HG03097 (cell line): ENCODE measurements at regions not wholly inside any gene's neighbourhood (a gene's known extent, or its start where the extent isn't known, plus 50 kb on each side); places are given as distances from the start of the nearest gene placed in this dataset.
"Not testable (repeated sequence)": the region's sequence is repeated elsewhere in the genome, so short reads cannot be mapped to it uniquely, and the experiment has no call there.

ENCODE experiments used
- ATAC-seq: cut with Tn5 transposase; IDR thresholded peaks from one replicate; pipeline ENCODE4 v1.9.1; 2021; ENCODE audit not compliant: unreplicated experiment, low FRiP score

DNA sequence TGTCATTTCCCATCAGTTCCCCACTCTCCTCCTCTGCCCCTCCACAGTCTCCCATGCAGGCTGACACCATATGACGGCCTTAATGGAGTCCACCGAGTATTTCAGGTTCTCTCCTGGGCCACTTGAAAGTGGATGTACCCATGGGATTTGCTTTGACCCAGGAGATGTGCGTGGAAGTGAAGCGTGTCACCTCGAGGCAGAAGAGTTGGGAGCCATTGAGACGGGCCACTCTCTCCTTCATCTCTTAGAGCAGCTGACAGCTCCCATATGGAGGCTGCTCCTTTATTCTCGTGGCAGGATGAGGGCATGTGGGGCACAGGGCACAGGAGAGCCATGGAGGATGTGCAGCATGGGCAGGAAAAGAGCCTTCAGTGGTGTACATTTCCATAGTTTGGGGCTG is 144.7 kb upstream of the CRYM start:
- ATAC-seq = not testable (repeated sequence)

DNA sequence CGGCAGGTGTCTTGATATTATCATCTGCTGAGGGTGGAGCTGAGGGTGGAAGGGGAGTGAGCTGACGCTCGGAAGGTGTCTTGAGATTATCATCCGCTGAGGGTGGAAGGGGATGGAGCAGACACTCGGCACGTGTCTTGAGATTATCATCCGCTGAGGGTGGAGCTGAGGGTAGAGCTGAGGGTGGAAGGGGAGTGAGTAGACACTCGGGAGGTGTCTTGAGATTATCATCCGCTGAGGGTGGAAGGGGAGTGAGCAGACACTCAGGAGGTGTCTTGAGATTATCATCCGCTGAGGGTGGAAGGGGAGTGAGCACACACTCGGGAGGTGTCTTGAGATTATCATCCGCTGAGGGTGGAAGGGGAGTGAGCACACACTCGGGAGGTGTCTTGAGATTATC is 126.6 kb upstream of the CRYM start:
- ATAC-seq = not testable (repeated sequence)

DNA sequence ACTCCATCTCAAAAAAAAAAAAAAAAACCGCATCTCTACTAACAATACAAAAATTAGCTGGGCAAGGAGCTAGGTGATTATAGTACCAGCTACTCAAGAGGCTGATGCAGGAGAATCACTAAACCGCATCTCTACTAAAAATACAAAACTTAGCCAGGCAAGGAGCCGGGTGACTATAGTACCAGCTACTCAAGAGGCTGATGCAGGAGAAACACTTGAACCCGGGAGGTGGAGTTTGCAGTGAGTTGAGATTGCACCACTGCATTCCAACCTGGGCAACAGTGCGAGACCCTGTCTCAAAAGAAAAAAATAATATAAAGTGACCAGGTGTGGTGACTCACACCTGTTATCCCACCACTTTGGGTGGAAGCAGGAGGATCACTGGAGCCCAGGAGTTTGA is 119.8 kb upstream of the CRYM start:
- not testable (repeated sequence) for ATAC-seq

DNA sequence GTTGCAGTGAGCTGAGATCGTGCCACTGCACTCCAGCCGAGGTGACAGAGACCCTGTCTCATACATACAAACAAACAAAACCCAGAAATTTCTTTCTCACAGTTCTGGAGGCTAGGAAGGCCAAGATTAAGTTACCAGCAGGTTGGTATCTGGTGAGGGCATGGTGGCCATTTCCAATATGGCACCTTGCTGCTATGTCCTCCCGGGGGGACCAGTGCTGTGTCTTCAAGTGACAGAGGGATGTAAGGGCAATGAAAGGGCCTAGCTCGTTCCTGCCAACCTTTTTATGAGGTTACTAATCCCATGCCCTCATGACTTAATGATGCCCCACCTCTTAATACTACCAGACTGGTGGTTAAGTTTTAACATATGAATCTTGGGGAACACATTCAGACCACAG is 118.5 kb upstream of the CRYM start:
- not testable (repeated sequence) for ATAC-seq

DNA sequence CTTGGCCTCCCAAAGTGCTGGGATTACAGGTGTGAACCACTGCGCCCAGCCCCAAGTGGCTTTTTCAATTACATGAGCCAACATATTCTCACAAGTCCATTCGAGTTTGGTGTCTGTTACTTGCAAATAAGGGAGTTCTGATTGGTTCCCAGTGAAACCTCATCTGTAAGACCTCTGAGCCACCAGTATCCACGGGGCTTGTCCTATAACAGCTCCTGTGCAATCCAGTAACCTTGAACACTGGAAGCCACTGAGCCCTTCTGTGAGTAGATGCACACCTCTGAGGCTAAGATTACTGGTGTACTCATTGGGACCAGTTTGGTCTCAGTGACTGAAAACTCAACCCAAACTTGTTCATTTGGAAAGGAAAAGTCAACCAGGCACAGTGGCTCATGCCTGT is 112.5 kb upstream of the CRYM start:
- not testable (repeated sequence) for ATAC-seq

DNA sequence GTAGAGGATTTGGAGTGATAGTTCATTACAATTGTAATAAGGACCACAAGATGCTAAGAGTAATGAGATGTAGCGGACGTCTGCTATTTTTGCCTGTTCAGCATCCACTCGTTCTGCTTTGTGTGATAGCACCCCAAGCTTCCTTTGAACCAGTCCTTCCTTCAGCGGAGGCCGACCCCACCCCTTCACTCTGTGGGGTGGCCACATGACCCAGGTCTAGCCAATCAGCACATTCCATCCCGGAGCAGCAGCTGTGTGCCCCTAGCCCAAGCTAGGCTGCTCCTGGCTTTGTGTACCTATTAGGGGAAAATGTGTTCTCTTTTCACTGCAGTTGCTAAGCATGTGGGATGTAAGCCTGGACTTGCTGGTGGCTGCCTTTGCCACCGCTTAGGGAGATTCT is 111.8 kb upstream of the CRYM start:
- not testable (repeated sequence) for ATAC-seq

DNA sequence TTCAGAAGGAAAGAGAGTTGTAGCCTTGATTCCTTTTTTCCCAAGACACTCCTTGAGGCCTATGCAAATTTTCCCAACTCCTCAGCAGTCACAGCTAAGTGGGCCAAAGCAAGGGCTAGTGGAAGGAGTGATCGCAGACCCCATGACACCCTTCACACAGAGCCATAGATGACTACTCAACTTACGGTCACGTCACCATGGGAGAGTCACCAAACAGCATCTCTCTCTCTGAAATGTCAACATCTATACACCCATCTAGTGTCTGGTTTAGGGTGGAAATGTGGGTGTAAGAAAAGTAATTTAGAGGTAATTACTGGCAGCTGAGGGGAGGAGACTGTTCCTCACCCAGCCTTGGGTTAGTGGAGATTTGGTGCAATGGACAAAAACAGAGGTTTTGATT is 109.7 kb upstream of the CRYM start:
- not testable (repeated sequence) for ATAC-seq

DNA sequence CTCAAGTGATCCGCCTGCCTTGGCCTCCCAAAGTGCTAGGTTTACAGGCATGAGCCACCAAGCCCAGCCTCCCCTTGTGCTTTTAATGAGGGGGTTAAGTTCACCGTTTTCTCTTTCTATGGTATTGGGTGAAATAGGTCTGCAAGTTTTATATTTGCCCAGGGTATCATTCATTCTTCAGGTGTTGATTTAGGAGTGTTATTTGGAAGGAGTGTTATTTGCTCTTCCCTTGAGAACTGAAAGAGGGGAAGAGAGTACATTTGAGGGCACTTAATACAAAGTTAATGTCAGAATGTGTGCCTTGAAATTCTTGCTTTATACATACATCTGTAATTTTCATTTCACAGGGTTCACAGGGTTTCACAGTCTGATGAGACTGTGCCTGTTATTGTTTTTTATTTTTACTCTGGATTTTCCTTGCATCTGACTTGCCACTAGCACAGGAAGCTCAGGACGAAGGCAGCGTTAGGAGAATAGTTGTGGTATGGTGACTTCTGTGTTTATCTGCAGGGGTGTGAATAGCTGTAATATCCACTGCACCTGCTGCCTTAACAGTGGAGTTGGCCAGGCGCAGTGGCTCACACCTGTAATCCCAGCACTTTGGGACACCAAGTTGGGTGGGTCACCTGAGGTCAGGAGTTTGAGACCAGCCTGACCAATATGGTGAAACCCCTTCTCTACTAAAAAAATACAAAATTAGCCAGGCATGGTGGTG is 108.3 kb upstream of the CRYM start:
- ATAC-seq = not testable (repeated sequence)

DNA sequence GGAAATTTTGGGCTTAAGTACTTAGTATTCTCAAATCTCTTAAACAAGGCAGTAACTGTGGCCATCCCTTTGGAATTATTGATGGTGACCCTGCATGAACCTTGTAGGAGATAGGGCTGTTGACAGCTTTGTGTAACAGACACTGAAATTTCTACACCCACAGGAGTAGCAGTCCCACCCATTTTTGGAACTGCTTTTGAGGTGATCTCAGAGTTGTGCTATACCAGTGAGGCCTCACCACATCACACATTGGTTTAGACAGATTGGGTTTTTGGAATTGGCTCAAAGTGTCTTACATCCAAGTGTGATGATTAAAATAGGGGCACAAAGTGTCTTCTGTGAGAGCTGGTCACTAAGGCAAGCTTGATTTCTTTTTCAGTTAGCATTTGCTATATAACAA is 105.6 kb upstream of the CRYM start:
- ATAC-seq = not testable (repeated sequence)

DNA sequence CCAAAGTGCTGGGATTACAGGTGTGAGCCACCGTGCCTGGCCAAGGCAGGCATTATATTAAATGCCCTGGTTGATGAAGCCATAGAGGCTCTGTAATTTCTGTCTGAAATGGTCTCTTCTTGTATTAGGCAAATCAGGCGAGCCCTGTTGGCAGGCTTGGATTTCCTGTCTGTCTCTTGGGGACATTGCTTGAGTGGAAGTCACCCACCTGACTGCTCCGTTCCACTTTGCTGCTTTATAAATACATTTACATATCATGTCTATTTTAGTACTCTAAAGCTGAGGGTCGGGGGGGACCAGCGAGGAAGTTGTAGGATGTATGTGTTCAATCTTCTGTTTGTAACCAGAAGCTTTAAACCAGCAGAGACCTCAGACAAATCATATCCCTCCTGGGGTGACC is 101.6 kb upstream of the CRYM start:
- peak; percentile 54 for ATAC-seq

DNA sequence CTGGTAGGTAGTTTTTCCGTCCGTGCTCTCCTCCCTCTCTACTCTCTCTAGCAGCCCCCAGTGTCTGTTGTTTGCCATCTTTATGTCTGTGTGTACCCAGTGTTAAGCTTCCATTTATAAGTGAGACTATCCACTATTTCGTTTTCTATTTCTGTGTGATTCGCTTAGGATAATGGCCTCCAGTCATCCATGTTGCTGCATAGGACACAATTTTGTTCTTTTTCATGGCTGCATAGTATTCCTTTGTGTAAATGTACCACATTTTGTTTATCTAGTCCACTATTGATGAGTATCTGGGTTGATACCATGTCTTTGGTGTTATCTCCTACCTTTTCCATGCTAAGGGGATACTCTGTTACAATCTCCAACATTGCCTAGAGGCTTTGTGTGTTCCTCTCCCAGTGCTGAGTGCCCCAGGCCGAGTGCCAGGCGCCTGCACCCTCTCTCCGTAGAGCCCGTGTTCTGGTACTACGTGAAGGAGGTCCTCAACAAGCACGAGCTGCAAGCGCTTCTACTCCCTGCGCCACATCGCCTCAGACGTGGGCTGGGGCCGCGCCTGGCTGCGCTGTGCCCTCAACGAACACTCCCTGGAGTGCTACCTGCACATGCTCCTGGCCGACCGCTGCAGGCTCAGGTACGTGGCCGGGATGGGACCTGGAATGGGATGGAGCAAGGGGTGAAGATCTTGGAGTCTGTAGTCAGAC is 98.3 kb upstream of the CRYM start:
- not testable (repeated sequence) for ATAC-seq

DNA sequence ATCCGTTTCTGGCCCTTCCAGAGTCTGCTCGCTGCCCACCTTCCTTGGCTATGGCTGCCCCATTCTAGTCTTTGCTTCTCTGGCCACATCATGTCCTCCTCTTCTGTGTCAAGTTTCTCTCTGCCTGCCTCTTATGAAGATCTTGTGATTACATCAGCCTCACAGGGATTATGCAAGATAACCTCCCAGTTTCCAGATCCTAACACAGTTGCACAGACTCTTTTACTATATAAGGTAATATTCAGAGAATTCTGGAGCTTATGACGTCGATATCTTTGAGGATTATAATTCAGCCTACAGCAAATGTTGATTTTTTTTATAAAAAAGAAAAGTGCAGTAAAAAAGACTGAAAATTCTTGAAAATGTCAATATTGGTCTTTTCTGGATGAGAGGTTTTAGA is 97.2 kb upstream of the CRYM start:
- not testable (repeated sequence) for ATAC-seq

DNA sequence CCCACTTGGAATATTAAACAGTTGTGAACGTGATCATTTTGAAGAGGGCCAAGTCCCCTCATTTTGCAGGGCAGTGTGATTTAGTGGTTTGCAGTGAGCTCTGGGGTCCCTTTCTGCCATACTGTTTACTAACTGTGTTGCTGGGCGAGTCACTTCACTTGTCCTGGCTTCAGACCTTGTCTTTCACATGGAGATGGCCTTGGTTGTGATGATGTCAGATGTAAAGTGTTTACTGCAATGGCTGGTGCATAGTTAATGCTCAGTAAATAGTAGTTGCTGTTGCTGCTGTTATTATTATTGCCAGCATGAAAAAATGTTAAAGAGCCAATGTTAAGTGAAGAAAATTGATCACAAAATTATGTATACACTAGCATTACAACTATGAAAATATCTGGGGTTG is 95.4 kb upstream of the CRYM start:
- ATAC-seq = not testable (repeated sequence)

DNA sequence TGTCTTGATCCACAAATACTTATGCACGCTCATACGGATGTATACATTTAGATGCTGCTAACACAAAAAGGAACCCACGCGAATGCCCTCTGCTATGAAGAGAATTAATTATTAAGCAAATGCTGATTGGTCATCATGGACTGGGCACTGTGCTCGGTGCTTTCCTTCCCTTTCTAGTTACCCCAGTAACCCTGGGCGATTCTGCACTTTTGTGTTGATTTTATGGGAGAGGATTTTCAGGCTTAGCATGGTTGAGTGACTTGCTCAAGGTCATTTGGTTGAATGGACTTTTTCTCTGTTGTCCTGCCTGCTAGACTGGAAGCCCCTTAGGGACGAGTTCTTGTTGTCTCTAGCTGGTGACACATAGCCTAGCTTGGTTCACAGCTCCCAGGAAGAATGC is 94.8 kb upstream of the CRYM start:
- not testable (repeated sequence) for ATAC-seq

DNA sequence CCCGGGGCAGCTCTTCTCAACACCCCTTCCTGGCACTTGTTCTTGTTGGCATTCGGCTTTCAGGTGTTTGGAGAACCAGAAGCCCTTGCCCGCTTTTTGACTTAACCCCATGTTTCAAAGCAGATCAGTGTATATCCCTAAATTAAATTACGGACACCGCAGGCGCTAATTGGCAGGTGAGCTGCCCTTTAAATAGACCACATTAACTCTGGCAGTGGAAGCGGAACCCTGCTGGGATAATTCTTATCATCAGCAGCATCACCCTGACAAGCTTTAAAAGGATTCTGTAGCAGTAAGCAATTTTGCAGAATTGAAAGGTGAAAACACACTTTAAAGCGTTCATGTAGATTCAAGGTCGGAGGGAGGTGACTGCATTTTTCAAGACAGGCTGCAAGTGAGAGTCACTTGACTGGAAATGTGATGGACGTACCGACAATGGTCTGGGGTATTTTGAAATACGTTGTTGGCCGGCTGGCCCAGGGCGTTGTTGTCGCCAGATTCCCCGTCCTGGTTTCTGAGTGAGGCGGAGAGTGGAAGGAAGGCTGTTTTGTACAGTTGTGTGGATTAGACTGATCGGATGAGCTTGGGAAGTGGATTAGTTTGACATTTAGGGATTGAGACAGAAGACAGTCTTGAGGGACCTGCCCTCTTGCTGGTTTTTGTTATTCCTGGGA is 94.2 kb upstream of the CRYM start:
- ATAC-seq = not testable (repeated sequence)

DNA sequence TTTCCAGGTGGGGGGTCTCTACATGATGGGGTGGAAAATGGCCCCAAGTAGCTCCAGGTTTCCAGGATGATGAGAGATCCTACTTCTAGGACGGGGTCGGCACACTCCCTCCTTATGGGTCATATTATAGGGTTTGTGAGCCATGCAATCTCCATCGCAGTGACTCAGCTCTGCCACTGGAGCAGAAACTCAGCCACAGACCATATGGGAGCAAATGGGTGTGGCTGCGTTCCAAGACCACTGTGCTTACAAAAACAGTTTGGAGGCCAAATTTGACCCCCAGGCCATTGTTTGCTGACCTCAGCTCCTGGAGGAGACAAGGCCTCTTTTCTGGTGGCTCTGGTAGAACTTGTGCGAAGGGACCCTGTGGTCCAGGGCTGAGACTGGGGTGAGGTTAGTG is 92.7 kb upstream of the CRYM start:
- not testable (repeated sequence) for ATAC-seq

DNA sequence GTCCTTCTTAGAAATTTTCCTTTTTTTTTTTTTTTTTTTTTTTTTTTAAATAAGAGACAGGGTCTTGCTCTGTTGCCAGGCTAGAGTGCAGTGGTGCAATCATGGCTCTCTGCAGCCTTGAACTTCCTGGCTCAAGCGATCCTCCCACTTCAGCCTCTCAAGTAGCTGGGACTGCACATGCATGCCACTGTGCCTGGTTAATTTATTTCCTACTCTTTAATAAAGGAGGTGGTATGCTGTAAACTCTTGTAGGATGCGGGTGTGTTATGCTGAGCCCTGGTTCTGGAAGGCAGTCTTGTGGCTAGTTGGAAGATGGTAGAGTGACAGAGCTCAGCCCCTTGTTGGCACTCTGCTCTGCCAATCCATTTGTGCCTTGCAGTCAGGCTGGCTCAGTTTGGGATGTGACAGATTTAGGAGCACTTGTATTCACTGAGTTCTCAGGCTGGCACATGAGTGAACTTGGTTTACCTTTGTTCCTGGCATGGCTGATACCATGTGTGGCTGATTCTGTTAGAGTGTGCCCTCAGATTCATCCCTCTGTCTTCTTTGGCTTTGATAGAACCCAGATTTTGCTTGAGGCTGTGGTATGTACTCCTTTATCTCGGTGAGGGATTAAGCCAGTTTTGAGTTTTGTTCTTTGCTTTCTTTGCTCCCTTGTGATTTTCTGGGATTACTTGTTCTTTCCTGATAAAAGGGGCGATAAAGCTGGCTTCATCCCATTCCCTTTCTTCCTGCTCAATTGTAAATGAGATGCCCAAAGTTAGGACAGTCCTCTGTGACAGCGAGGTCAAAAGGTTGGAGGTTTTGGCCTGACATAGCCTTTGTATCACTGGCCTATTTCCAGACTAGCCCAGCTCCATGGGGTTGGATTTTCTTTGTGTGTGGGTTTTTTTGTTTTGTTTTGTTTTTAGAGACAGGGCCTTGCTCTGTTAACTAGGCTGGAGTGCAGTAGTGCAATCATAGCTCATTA is 91.2 kb upstream of the CRYM start:
- ATAC-seq = not testable (repeated sequence)

DNA sequence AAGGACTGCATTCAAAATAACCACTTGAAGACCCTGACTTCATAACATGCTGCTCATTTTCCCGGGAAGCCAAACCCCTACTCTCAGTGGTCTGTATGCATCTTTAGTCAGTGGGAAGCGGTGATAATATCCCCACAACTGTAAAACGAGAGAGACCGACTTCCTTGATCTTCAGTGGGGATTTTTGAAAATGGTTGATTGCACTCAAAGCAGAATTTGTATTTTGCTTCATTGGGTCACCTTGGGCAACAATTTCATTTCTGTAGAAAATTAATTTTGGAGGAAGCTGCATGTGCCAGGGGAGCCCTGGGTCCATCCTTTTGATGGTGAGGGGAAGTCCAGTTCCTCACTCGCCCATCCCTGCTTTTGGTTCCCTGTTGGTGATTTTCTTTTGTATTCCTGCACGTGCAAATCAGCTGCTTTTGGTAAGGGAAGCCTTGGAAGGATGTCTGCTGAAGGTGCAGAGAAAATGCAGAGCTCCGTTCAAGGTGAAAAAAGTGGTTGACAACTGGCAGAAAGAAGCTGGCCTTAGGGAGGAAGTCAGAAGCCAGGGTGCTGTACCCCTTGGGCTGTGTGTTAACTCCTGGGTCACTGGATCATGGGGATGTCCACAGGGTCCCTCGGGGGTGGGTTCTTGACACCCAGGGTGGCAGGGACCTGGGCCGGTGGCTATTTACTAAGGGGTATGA is 89.8 kb upstream of the CRYM start:
- not testable (repeated sequence) for ATAC-seq

DNA sequence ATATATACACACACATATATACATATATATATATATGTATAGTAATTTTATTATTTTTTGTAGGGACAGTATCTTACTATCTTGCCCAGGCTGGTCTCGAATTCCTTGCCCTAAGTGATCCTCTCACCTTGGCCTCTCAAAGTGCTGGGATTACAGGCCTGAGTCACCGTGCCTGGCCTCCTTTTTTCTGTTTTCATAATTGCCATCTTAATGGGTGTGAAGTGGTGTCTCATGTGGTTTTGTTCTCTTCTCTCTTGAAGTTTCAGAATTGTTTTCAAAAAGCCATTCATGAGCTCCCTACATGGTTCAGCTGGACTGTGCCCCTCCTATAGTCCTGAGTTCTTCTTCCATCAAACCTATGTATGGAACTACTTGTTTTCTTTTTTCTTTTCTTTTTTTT is 88.9 kb upstream of the CRYM start:
- ATAC-seq = not testable (repeated sequence)

DNA sequence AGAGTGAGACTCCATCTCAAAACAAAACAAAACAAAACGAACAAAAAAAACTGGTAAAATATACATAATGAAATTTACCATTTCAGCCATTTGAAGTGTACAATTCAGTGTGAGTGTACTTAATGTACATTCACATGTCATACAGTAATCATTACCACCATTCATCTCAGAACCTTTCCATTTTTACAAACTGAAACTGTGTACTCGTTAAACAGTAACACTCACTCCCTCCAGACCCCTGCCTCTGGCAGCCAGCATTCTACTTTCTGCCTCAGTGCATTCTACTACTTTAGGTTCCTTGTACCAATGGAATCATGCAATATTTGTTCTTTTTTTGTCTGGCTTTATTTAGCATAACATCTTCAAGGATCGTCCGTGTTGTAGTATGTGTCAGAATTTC is 87.5 kb upstream of the CRYM start:
- peak; percentile 32 for ATAC-seq
